ENCODE measurements at regions not wholly inside any gene's neighbourhood (a gene's known extent, or its start where the extent isn't known, plus 50 kb on each side); places are given as distances from the start of the nearest gene placed in this dataset.
"Not testable (repeated sequence)": the region's sequence is repeated elsewhere in the genome, so short reads cannot be mapped to it uniquely, and the experiment has no call there.

- no peak for DNase-seq (ENCODE audit: low spot score)
Measured at GRCh38 chr13:30816736-30817135, 81.4 kb downstream of the ALOX5AP start.

- no peak for DNase-seq (ENCODE audit: low spot score)
Measured at GRCh38 chr13:30818323-30818960, 83.1 kb downstream of the ALOX5AP start.

- DNase-seq (ENCODE audit: low spot score) = no peak
Measured at GRCh38 chr13:30819136-30819888, 84.0 kb downstream of the ALOX5AP start.

- DNase-seq (ENCODE audit: low spot score) = no peak
Measured at GRCh38 chr13:30821421-30821820, 84.7 kb upstream of the MEDAG start.

GRCh38 chr13:30824651-30825050 is 81.4 kb upstream of the MEDAG start:
- DNase-seq (ENCODE audit: low spot score) = no peak

- peak; percentile 33 for DNase-seq (ENCODE audit: low spot score)
Measured at GRCh38 chr13:30826911-30827577, 79.0 kb upstream of the MEDAG start.

GRCh38 chr13:30827578-30827925 is 78.5 kb upstream of the MEDAG start:
- no peak for DNase-seq (ENCODE audit: low spot score)

- no peak for DNase-seq (ENCODE audit: low spot score)
Measured at GRCh38 chr13:30829145-30829832, 76.8 kb upstream of the MEDAG start.

- no peak for DNase-seq (ENCODE audit: low spot score)
Measured at GRCh38 chr13:30829833-30830637, 76.0 kb upstream of the MEDAG start.

GRCh38 chr13:30830638-30830965 is 75.5 kb upstream of the MEDAG start:
- DNase-seq (ENCODE audit: low spot score) = no peak

GRCh38 chr13:30831515-30831914 is 74.6 kb upstream of the MEDAG start:
- no peak for DNase-seq (ENCODE audit: low spot score)

- no peak for DNase-seq (ENCODE audit: low spot score)
Measured at GRCh38 chr13:30832377-30832776, 73.7 kb upstream of the MEDAG start.

- DNase-seq (ENCODE audit: low spot score) = peak; percentile 78
Measured at GRCh38 chr13:30832845-30833332, 73.2 kb upstream of the MEDAG start.

- no peak for DNase-seq (ENCODE audit: low spot score)
Measured at GRCh38 chr13:30835442-30835841, 70.6 kb upstream of the MEDAG start.

GRCh38 chr13:30837227-30838159 is 68.6 kb upstream of the MEDAG start:
- DNase-seq (ENCODE audit: low spot score) = no peak

GRCh38 chr13:30839636-30840035 is 66.4 kb upstream of the MEDAG start:
- DNase-seq (ENCODE audit: low spot score) = not testable (repeated sequence)

- DNase-seq (ENCODE audit: low spot score) = no peak
Measured at GRCh38 chr13:30840515-30840914, 65.6 kb upstream of the MEDAG start.

GRCh38 chr13:30841154-30841553 is 64.9 kb upstream of the MEDAG start:
- no peak for DNase-seq (ENCODE audit: low spot score)

- no peak for DNase-seq (ENCODE audit: low spot score)
Measured at GRCh38 chr13:30843548-30843947, 62.5 kb upstream of the MEDAG start.

GRCh38 chr13:30844548-30845296 is 61.3 kb upstream of the MEDAG start:
- no peak for DNase-seq (ENCODE audit: low spot score)
